Retinal pigment epithelial cell (primary cell): ENCODE measurements at regions not wholly inside any gene's neighbourhood (a gene's known extent, or its start where the extent isn't known, plus 50 kb on each side); places are given as distances from the start of the nearest gene placed in this dataset.
A peak's percentile ranks its signal among the peaks of the same experiment; 100 is the strongest.

ENCODE experiments used
- DNase-seq: peaks from one replicate; pipeline ENCODE4 v3.0.0-alpha.2; 2010; ENCODE audit warnings: low read depth
- H3K4me3 ChIP-seq: 2 replicates; pipeline ENCODE4 v1.5.1; 2011; ENCODE audit warnings: mild to moderate bottlenecking, low read length, control low read depth, moderate library complexity
- TF ChIP-seq, protein P1 (sequence below): conservative IDR thresholded peaks from 2 replicates; pipeline ENCODE4 v1.5.1; 2011; ENCODE audit warnings: low read depth, low read length, control low read depth, inconsistent platforms

DNA sequence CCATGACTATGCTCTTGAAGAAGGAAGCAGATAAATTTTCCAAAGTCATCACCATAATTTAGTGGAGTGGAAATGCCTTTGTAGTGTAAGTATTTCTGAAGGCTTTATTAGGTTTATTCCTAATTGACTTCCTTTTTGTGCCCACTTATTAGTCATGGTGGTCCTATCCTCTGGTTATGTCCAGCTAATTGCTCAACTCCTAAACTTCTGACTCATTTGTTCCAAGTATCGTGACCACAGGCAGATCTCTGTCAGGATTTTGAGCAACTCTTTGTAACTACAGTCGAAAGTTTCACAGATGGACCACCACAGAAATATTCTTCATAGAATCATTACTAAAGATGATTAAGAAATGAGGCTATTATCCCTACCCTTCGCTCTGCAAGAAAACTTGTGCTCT is 315.6 kb upstream of the PTCHD4 start:
- TF ChIP-seq, protein P1, sequence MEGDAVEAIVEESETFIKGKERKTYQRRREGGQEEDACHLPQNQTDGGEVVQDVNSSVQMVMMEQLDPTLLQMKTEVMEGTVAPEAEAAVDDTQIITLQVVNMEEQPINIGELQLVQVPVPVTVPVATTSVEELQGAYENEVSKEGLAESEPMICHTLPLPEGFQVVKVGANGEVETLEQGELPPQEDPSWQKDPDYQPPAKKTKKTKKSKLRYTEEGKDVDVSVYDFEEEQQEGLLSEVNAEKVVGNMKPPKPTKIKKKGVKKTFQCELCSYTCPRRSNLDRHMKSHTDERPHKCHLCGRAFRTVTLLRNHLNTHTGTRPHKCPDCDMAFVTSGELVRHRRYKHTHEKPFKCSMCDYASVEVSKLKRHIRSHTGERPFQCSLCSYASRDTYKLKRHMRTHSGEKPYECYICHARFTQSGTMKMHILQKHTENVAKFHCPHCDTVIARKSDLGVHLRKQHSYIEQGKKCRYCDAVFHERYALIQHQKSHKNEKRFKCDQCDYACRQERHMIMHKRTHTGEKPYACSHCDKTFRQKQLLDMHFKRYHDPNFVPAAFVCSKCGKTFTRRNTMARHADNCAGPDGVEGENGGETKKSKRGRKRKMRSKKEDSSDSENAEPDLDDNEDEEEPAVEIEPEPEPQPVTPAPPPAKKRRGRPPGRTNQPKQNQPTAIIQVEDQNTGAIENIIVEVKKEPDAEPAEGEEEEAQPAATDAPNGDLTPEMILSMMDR, result no peak
- peak; percentile 55 for DNase-seq
- H3K4me3 ChIP-seq, result no peak overlapping the region

DNA sequence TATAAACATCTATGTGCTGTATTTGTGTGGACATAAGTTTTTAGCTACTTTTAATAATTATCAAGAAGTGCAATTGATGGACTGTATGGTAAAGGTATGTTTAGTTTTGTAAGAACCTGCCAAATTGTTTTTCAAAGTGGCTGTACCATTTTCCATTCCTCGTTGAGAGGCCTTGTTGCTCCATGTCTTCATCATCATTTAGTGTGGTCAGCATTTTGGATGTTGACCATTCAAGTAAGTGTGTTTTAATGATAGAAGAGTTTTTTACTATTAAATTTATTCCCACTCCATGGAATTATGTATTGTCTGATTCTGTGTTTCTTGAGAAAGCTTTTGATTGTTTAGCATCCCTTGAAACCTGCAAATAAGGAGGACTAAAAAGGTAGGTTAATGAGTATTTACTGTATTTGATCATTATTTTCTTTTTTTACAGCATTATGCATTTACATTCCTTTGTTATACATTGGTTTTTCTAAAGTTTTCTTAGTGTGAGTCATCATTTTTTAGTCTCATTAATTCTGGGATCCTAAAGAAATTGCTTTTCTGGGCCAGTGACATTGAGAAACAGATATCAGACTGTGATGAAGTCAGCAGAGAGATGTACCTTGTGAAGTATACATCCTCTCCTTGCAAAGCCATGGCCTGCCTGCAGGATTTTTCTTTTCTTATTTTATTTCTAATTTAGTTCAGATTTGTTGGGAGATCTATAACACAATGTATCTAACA is 312.8 kb upstream of the PTCHD4 start:
- no peak for DNase-seq

GRCh38 chr6:48419992-48420391 is 309.0 kb upstream of the PTCHD4 start:
- DNase-seq, result no peak
- TF ChIP-seq, protein P1, result no peak
- no peak overlapping the region for H3K4me3 ChIP-seq

More for the DNA sequence above, 312.8 kb upstream of the PTCHD4 start:
- TF ChIP-seq, protein P1, result no peak
- no peak overlapping the region for H3K4me3 ChIP-seq

- TF ChIP-seq, protein P1, result no peak
- no peak overlapping the region for H3K4me3 ChIP-seq
- DNase-seq, result no peak
Measured at GRCh38 chr6:48417927-48418326, 306.9 kb upstream of the PTCHD4 start.

DNA sequence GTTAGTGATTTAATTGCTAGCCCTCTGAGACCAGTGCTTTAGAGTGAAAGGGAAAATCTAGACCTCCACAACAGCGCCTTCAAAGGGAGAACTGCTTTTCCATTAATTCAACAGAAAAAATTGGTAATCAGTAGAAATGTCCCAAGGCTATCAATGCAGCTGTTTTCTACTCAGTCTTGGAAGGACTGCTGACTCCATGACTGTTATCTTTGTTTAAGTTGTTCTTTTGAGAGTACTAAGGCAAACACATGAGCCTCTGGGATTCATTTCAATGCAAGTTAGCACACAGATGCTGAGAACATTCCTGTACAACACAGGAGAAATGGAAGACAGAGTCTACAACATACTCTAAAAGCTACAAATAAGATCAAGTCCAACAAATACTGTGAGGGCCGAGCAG is 301.7 kb upstream of the PTCHD4 start:
- TF ChIP-seq, protein P1, result no peak
- DNase-seq, result no peak
- no peak overlapping the region for H3K4me3 ChIP-seq

DNA sequence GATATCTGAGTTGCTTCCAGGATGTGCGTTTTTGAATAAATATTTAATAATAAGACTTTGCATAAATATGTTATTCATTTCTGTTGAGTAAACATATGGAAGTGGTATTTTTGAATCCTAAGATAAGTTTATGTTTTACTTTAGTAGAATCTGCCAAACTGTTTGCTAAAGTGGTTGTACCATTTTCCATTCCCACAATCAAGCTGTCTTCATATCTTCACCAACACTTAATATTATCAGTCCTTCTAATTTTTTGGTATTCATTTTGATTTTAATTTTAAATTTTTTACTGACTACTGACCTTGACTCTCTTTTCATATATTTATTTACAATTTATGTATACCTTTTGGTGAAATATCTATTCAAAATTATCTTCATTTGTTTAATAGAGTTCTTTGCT is 293.9 kb upstream of the PTCHD4 start:
- DNase-seq, result no peak
- TF ChIP-seq, protein P1, result no peak

DNA sequence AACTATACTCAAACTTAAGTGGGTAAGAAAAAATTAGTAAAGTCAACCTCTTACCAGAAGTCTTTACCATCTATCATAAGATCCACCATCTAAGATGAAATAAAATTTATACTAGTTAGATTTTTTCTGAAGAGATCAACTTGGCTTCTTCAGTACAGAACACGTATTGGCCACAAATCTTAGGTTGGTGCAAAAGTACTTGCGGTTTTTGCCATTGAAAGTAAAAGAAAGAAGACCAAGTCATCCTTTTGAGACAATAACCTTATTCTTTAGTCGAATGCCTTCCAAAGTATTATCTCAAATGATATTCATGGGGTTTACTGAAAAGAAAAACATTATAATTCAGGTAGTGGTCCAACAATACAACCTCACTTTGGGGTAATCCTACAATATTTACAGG is 292.6 kb upstream of the PTCHD4 start:
- TF ChIP-seq, protein P1, result no peak

More for the DNA sequence above, 293.9 kb upstream of the PTCHD4 start:
- H3K4me3 ChIP-seq, result no peak overlapping the region

More for the DNA sequence above, 292.6 kb upstream of the PTCHD4 start:
- H3K4me3 ChIP-seq, result no peak overlapping the region
- DNase-seq, result no peak
